GM21576 (cell line): ENCODE measurements at regions not wholly inside any gene's neighbourhood (a gene's known extent, or its start where the extent isn't known, plus 50 kb on each side); places are given as distances from the start of the nearest gene placed in this dataset.

Experiments used
- ATAC-seq: cut with Tn5 transposase; IDR thresholded peaks from one replicate; pipeline ENCODE4 v1.9.1; 2021; ENCODE audit warnings: mild to moderate bottlenecking, moderate library complexity; ENCODE audit not compliant: unreplicated experiment

GRCh38 chr2:175476374-175476773 is 294.9 kb upstream of the ATP5MC3 start:
- ATAC-seq, result no peak

DNA sequence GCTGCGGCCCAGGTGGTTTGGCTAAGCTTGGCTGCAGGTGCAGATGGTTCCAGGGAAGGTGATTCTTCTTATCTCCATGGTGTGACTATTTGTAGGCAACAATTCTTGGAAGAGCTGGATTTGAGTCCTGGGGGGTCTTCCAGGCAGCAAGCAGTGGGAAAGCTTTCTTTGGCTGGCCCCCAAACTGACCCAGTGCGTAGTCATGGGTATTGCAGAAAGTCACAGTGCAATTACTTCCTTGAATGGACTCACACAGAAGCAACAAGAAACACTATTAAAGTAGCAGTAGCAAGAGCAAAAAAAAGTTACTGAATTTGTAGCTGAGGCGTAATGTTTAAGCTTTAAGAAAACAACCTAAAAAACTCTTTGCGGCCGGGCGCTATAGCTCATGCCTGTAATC is 293.6 kb upstream of the ATP5MC3 start:
- ATAC-seq, result no peak

GRCh38 chr2:175468431-175469098 is 287.1 kb upstream of the ATP5MC3 start:
- ATAC-seq, result no peak

DNA sequence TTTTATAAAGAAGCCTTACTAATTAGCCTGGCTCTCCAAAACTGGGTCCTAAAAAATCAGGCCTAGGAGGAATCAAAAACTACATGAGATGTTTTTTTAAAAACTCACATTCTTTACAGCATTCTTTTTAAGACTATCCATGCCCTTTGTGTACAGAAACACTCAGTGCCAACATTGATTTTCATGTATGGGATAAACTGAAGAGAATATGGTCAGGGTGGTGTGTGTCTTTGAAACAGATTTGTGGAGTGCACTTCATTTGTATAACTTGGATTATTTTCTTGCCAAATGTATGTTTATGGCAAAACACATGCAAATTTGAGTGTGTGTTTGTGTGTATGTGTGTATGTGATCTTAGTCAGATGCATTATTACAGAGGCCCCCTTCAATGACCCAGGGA is 283.6 kb upstream of the ATP5MC3 start:
- ATAC-seq, result no peak

DNA sequence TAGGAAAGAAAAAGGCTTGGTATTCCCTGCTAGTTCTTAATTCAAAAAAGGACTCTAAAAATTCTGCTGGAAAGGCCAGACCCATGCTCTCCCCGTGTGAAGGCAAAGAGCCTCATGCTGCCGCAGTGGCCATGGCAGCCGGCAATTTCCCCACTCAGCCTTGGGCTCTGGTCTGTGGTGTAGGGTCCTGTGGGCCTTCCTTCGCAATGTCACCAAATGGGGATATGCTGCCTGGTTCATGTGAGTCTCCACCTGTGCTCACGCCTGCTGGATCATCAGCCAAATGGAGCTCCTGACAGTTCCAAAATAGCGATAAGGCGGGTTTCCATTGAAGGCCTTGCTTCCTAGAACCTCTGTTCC is 282.8 kb upstream of the ATP5MC3 start:
- ATAC-seq, result no peak

DNA sequence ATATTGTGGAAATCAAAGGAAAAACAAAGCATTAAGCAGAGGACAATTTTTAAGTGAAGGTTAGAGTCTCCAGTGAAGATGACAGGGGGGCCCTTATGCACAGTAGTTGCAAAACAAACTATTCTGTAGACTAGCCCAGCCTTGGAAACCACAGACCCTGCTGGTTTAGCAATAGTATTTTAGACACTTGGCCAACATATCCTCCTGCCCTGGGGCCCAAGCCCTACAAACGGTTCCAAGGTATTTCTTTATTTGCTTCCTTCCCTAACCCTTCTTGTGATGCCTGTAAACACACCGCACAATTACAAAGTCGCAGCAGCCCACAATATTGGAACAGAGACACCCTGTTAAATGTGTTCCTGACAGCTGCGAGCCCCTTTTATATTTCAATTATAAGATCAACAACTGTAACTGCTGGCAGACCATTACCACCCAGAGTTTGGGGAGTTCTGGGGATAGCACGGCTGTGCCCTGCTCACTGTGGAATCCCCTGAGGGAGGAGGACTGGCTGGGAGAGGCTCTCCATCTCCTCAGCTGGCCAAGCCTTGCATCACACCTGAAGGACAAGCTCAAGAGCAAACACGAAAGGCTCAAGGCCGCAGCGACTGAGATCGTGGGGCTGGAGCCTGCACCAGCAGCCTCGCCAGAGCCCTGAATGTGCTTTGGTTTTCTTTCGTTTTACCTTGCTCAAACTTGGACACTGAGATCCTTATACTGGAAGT is 282.2 kb upstream of the ATP5MC3 start:
- ATAC-seq, result no peak

DNA sequence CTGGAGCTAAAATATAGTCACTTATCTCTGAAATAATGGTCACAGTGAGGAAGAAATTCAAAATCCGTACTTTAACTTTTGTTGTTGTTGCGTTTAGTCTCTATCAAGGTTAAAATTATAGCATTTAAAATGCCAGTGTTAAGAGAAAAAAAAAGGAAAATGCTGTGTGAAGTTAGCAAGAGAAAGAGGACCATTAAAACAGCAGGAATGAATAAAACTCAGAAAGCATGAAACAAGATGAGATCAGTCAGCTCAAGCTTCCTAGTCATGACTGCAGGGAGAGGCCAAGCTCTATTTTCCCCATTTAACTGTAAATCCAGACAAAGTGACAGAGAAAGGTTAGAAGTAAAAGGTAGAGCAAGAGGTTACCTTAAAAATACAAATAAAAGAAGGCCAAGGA is 281.7 kb upstream of the ATP5MC3 start:
- no peak for ATAC-seq

GRCh38 chr2:175462246-175462645 is 280.7 kb upstream of the ATP5MC3 start:
- ATAC-seq, result no peak

DNA sequence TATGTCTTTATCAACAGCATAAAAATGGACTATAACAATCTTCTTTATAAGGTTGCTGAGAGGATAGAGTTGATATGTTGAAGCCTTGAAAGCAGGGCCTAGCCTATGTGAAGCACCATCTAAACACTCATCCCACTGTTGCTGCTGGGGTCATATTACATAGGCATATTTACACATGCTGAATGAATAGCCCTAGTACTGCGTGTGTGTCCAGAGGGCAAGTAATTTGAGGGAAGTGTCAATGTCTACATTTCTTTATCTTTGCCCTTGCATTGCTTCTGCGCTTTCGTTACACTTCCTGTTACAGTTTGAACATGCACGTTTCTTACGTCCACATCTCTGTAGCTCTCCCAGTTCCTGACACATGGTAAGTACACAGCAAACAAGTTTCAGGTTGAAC is 280.3 kb upstream of the ATP5MC3 start:
- no peak for ATAC-seq

GRCh38 chr2:175457895-175458448 is 276.5 kb upstream of the ATP5MC3 start:
- ATAC-seq, result no peak

DNA sequence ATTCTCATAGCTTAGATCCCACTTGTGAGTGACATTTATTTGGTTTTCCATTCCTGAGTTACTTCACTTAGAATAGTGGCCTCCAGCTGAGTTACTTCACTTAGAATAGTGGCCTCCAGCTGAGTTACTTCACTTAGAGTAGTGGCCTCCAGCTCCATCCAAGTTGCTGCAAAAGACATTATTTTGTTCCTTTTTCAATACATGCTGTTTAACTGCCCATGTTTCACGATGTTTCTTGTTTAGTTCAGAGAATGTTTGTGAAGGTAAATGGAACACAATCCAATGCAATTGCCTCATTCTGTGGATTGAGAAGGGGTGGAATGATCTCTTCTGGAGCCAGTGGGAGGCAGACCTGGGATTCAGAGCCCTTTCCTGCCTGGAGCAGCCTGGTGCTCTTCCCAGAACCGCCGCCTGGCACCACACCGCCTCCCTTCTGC is 273.5 kb upstream of the ATP5MC3 start:
- no peak for ATAC-seq

DNA sequence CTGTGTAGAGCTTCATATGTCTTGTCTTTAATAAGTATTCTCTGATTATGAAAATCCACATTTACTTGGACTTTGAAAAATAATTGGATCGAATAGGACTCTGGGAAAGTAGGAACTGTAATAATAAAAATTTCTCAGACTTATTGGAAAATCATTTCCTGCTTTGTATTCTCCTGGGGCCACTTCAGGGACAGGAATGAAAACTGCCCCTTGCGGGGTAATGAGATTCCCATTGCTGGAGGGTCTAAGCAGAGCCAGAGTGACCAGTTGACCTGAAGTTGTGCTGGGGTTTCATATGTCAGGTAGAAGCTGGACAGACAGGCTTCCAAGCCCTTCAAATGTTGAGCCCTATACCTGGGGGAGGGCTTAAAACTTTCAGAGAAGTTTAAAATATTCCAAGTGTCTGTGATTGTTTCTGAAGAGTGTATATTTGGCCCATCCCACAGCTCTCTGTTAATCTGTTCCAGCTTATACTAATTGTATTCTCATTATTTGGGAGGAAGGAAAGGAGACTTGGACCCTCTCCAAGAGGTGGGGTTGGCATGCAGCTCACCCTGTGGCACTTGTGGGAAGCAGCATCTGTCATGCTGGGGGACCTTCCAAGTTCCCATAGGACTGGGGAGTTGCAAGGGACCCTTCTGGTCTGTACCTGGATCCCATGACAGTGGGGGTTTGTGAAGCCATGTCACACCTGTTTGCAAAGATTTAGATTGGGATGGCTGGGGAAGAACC is 268.7 kb upstream of the ATP5MC3 start:
- no peak for ATAC-seq

GRCh38 chr2:175449616-175450015 is 268.1 kb upstream of the ATP5MC3 start:
- no peak for ATAC-seq

- no peak for ATAC-seq
Observed at GRCh38 chr2:175446201-175446600, 264.7 kb upstream of the ATP5MC3 start.

GRCh38 chr2:175445281-175445680 is 263.8 kb upstream of the ATP5MC3 start:
- no peak for ATAC-seq

DNA sequence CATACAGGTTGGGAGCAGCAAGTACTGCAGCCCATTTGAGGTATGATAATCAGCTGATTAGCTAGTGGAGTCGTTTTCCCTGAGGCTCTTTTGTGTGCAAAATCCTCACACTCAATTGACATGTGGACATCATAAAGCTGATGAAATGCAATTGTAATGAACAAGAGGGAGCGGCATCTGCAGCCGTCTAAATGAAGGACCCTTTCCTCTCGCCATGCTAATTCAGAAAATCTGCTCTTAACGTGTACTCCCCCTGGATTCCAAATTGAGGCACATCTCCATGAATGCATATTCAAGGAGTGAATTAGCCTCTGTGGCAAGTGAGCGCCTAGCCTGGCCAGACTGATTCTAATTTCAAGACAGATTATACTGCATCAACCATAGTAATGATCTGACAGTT is 260.9 kb upstream of the ATP5MC3 start:
- ATAC-seq, result no peak

- ATAC-seq, result no peak
Observed at GRCh38 chr2:175441181-175441761, 259.8 kb upstream of the ATP5MC3 start.

DNA sequence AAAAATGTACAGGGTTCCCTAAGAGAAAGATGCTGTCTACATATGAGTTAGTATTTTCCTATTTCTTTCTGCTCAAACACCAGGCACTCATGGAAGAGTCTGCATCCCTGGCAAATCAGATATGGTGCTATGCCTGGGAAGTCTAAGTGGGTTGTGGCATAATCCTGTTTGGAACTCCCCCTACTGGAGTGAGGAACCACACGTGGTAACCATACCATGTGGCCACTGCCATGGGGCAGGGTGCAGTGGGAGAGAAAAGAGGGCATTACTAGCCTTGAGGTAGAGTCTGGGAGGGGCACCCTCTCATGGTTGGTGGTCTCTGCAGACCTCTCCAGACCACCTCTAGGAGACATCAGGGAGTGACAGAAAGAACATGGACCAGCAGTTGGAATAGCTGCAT is 257.9 kb upstream of the ATP5MC3 start:
- no peak for ATAC-seq

DNA sequence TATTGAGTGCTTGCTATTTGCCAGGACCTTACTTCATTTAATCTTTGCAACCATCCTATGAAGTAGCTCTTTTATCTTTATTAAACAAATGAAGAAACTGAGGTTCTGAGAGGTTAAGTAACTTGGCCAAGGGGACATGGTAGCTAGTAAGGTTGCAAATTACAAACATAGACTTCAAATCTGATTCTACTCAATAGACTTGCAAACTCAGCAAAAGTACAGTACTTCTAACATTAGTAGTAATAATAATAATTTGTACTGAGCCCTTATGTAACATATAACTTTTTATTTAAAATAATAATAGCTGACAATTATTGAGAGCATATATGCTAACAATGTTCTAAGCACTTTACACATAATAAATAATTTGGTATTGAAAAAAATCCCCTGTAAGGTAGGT is 255.7 kb upstream of the ATP5MC3 start:
- ATAC-seq, result no peak

GRCh38 chr2:175436076-175436475 is 254.6 kb upstream of the ATP5MC3 start:
- ATAC-seq, result no peak

GRCh38 chr2:175435012-175435411 is 253.5 kb upstream of the ATP5MC3 start:
- ATAC-seq, result no peak
